HG03571 (cell line): ENCODE measurements at regions not wholly inside any gene's neighbourhood (a gene's known extent, or its start where the extent isn't known, plus 50 kb on each side); places are given as distances from the start of the nearest gene placed in this dataset.

Experiments
- ATAC-seq: cut with Tn5 transposase; IDR thresholded peaks from one replicate; pipeline ENCODE4 v1.9.1; 2021; ENCODE audit not compliant: unreplicated experiment

DNA sequence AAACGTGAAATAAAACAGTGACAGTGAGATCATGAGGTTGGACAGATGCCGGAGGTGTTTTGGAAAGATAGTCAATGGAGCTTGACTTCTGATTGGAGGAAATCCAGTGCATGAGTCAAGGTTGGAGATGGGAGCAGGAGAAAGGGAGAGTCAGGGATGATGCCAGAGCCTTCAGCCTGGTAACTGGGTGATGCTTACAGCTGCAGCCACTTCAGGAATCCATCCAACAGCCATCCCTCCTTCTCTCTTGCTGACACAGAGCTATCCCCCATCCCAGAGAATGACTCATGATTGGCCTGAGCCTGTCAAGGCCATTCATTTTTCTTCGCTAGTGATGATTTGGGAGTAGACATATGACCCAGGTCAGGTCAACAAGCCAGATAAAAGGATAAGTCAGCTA lies 112.8 kb downstream of the SAMD5 start:
- ATAC-seq: no peak

DNA sequence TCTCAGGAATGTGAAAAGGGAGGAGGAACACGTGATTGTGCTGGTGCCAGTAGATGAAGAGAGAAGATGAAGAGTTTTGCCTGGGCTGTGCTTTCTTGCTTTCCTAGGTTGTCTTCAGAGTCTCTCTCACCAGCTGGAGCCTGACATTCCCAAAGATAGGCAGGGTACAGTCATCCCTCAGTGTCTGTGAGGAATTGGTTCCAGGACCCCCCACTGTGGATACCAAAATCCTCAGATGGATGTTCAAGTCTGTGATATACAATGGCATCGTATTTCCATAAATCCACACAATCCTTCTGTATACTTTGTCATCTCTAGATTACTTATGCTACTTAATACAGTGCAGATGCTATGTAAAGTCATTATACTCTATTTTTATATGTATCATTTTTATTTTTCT lies 113.5 kb downstream of the SAMD5 start:
- no peak for ATAC-seq

DNA sequence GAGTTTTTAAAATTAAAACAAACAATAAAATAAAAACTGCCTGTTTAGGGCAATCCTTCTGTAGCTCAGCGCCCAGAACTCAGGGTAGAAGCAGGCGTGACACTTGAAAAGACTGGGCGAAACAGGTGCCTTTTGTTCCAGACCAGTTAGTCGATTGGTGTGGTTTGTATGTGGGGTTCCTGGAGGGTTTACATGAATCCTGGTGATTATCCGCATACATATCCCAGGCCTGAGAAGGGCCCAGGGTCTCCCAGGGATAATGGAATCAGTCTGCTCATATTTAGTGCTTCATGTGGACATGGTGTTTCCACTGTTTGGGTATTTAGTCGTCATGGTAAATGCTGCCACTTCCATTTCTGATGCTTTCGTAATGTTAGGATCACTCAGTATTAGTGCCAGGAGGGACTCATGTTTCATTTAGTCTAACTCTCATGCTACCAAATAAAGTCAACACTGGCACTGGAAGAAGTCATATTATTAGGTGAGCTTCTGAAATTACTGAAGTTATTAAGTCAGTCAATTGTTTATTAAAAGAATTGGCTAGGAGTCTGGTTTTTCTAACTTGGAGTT lies 116.5 kb downstream of the SAMD5 start:
- no peak for ATAC-seq

DNA sequence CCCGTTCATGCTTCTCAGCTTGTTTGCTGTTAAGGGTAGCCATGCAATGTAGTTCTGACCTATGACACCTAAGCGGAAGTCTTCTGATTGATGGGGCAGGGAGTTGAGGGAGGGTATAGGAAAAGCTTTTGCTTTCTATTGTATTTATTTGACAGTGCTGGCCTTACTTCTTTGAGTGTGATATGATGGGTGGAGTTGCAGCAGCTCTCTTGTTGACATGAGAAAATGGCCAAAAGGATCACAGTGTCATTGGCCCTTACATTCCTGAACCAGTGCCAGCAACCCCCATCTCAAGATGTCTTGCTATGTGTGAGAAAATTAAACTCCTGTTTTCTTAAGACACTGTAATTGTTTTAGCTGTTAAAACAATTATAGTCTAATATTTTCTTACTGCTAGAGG lies 117.5 kb downstream of the SAMD5 start:
- no peak for ATAC-seq

DNA sequence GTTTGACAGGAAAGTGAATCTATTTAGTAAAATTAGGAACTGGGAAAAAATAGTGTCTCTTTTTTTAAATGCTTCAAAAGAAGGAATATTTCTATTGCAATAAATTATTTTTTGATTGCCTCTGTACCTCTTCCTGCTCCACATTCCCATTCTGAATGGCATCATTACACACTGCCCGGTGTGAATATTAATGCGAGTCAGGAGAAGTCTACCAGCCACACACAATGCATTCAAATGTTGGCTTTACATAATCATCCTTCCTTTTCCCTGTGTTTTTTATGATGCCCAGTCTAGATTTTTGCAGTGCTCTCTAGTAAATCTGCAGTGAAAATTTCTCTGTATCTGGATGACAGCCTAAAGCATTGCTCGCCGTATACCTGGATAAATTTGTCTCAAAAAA lies 118.9 kb downstream of the SAMD5 start:
- no peak for ATAC-seq

DNA sequence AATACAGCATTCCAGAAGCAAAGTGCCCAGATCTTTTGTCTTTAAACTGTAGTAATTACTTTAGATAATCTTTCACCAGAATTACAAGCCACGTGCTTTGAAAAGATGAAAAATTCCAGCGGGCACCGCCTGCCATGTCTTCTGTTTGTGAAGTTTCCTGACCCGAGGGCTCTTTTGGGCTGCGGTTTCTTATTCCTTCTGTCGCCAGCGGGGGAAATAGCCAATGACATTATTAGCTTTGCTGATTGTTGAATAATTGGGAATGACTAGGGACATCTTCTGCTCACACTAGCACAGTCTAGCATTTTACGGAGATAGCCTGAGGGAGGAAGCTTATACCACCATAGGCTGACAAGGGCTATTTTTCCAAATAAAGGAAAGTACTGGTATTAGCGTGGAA lies 124.7 kb downstream of the SAMD5 start:
- ATAC-seq: no peak

DNA sequence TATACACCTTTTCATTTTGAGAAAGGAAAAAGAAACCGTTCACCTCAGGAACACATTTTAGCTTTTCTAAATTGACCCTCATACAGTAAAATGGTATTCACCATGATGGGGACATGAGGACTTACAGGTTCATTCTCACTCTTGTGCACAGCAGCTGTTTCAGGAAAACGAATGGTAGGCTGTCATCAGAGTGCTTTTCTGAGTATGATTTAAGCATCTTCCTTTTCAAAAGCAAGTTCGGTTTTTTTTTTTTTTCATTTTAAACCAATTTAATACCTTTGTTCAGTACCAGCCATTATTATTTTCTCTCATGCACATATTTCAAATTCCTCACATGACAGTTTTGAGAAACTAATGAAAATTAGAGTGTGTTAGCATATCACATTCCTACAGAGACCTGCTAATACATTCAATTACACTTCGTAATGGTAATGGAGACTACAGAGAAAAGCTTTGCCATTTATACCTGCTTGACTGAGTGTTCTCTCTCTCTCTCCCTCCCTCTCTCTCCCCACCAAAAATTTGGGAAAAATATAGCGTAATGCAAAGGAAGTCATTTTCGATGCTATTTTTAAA lies 129.2 kb downstream of the SAMD5 start:
- no peak for ATAC-seq

DNA sequence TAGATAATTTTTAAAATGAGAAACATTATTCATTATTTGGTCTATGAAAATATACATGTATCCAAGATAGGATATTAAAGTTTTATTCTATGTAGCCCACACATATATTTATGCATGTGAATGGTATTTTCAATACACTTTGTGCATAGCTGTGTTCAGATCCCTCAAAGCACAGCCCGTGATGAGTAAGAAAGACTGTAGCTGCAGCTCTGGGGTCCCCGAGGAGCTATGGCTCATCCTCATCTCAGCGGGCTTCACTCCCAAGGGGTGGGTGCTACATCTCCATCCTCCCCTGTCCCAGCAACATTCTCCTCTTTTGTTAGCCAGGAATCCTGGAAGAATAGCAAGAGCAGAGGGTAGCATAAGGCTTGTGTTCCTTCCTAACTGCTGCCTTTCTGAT lies 130.8 kb downstream of the SAMD5 start:
- ATAC-seq: no peak

DNA sequence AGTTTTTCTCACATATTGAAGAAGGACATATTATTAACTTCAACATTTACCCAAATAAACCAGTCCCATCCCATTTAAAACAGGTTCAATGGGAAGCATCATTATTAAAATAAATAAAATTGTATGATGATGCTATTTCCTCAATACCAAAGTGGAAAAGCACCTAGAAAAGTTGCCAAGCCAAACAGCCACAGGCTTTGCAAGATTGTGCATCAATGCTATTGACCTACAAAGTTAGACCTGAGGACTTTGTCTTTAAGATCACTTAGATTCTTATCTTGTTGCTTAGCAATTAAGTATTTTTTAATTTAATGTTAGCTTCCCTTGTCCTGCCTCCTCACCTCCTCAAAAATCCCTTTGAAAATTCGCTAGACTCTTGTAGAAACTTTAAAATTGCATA lies 132.1 kb downstream of the SAMD5 start:
- ATAC-seq: no peak

DNA sequence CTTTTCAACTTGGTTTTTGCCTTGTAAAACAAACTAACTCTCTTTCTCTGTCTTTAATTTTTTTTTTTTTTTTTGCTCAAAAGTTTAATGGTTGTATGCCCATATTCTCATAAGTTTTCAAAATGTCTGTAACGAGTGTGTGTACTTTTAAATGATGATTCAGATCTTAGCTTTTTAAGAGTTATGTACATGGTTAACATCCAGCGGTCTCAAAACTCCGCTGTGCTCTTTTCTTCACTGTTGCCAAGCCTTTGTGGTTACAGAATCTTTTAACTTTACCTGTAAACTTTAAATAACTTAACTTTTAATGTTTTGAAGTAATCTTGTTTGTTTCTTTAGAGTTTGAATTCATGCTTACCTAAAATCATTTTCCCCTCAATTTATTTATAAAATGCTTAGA lies 133.0 kb downstream of the SAMD5 start:
- ATAC-seq: no peak

DNA sequence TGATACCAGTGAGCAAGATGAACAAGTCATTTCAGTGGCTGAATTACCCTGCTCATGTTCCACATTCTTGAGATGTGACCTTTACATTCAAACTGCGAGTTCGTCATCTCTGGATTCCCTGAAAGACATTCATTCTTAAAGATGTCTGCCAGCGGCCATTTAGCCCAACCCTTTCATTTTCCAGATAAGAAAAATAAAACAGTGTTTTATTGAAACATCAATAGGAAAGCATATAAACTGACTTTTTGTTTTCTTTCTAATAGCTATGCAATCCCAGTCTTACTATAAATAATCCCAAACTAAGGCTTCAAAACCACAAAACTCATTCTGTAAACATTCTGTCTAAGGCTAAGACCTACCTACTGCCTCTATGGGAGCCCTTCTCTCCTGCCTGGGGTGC lies 134.0 kb downstream of the SAMD5 start:
- ATAC-seq: no peak

DNA sequence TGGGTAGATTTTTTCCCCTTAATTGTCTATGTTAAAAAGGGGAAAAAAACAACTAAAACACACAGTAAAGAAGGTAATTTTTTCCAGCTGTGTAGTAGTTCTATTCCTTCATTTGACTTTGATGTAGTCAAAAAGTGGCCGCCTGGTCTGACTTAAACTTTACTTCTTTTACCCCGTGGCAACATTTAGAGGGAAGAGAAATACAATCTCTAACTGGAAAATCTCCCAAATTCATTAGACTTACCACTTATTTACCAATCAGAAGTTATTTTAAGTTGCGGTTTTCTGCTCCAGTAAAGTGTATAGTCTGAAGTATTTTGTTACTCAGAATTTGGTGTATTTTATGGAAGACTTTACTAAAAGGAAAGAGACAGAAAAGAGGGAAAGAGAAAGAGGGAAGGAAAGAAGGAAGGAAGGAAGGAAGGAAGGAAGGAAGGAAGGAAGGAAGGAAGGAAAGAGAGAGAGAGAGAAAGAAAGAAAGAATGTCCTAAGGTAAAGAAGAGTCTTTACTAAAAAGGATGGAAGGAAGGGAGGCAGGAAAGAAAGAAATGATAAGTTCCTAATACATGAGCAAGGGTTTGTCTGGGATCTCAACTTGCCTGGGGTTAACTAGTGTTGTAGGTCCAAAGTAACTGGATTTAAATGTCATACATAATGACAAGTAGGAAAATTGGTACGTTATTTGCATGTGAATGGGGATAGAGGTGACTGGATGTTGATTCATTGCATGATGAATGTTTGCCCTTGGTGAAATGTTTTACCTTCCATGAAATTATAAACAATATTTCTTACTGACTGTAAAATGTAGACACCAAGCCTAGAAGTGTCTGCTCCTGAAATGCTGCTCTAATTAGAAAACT lies 135.1 kb downstream of the SAMD5 start:
- no peak for ATAC-seq

DNA sequence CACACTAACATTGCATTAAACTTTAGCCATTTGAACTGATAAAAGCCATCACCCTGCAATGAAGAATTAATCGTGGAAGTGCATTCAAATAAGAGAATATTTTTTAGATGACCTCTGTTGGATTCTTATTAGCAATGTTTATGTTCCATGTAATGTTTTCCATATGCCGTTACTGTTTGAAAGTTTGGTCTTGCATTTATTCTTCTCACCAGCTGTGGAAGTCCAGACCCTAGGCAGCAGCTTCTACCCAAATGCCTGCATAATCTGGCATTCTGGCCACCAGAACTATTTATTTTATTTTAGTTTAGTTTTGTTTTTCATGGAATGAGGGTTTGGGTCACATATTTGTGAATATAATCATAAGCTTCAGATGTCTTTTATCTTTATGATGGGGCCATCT lies 140.4 kb downstream of the SAMD5 start:
- no peak for ATAC-seq

DNA sequence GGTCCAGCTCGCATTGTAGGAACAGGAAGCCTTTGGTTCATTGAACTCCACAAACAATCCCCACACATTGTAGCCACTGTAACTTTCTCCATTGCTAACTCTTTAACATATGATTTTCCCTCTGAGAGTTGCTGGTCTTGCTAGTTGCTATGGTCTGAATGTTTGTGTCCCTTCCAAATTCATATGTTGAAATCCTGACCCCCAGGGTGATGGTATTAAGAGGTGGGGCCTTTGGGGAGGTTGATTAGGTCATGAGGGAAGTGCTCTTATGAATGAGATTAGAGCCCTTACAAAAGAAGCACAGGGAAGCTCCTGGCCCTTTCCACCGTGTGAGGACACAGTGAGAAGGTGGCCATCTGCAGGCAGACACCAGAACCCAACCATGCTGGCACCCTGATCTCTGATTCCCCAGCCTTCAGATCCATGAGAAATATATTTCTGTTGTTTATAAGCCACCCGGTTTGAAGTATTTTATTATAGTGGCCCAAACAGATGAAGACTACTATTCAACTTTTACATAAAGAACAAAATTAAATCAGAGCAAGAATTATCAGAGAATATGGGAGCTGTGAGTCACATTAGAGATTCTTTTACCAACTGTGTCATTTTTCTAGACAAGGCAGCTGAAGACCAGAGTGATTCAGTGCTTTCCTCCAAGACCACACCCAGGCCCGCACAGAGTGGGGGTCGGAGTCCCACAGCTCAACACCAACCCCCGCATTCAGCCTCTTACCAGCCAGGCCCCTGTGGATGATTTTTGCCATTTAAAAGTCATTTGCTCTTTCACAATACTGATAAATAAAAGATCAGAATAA lies 143.0 kb downstream of the SAMD5 start:
- no peak for ATAC-seq

DNA sequence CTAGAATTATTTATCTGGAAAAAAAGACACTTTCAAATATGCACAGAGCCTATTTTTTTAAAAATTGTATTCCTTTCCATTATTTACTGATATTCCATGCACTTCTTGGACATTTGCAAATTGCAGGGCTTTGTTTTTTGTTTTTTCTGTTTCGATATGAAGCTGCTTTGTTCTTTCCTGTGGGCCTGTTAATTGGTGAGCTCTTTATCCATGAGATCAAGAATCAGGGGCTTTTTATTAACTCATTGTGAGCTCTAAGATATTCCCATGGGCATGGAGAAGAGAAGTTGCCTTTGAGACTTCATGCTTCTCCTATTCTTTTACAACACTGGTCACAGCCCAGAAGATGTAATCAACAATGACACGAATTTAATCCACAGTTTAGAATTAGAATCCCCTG lies 145.1 kb downstream of the SAMD5 start:
- no peak for ATAC-seq

DNA sequence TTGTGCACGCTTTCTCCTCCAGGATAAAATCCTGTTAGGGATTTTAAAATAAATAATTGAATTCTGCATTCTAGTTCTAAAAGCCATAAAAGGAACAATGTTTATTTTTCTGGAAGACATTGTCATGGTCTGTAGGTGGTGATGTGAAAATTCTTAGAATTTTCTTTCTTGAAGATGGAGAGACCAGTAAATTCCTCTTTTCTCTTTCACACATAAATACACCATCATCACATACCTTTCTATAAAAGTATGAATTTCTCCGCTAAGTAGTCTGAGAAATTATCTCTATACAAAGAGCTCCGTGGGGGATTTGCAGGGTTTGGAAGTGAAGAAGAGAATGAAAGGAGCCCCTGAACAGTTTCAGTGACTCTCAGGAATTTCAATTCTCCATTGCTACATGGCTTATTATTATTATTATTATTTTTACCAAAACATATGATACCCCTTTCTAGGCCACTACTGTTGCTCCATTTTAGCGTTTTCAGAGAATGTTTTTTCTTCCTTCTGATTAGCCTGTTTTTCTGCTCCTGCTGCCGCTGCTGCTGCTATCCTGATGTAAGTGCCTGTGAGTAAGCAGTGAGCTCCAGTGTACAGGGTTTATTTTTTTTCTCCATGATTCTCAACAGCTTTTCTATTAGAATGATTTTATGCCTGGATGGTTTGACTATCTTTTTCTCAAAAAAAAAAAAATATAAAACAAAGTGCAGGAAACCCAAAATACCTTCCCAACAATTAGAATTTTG lies 145.8 kb downstream of the SAMD5 start:
- no peak for ATAC-seq

DNA sequence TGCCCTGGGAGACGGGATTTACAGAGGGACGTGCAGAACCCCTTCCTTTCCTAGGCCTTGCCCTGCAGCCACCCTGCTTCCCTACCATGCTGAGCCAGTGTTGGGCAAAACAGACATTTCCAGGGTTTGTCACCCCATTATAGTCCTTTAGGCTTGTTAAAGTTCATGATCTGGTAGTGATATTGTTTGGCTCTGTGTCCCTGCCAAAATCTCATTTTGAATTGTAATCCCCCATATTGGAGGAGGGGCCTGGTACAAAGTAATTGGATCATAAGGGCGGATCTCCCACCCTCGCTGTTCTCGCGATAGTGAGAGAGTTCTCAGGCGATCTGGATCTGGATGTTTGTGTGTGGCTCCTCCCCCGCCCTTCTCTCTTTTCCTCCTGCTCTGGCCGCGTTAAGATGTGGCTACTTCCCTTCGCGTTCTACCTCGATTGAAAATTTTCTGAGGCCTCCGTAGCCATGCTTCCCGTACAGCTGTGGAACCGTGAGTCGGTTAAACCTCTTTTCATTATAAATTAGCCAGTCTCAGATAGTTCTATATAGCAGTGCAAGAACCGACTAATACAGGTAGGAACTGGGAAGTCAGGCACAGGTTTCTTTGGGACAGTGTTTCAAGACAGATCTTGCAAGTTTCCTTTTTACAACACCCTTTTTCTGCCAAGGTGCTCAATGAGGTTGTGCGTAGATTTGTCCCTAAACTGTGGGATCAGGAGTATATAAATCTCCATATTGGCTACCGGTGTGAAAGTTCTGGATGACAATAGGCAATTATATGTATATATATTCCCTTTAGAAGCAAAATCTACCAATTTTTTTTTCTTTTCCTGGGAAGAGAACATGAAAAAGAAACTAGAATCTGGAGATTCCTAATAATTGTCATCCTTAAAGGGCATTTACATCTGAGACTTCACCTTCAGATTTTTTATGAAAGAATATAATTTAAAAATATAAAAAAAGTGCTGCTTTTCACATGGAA lies 152.1 kb downstream of the SAMD5 start:
- no peak for ATAC-seq

DNA sequence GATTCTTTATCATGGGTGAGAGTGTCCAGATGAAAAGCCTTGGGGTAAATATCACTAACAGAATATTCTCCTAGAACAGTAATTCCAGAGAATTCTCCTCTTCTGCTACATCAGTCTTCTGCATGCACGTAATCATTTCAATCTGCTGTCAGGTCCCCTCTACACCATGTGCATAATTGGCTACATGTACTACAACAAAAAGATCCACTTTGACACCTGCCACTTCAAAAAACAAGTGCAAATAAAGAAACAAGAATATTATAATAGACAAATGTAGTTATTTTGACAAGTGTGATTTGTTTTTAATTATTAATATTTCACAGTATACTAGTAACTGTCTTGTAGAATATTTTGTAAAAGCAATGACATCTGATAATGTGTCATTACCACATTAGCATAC lies 154.2 kb downstream of the SAMD5 start:
- ATAC-seq: no peak

DNA sequence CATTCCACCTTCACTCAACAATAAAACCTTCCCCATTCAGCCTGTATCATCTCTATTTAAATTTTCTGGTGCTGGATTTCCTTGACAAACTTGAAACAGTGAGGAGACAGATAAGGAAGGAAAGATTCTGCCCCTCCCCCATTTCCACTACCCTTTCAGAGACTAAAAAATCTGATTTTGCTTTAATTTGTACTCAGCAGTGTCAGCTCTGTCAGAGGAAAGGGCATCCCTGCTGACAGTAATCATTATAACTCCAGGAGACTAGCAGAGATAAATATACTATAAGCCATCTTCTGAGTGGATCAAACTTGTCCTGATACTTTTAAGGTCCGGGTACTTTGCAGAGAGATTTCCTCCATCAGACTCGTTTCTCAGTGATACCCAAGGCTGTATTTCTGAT lies 155.6 kb downstream of the SAMD5 start:
- no peak for ATAC-seq

DNA sequence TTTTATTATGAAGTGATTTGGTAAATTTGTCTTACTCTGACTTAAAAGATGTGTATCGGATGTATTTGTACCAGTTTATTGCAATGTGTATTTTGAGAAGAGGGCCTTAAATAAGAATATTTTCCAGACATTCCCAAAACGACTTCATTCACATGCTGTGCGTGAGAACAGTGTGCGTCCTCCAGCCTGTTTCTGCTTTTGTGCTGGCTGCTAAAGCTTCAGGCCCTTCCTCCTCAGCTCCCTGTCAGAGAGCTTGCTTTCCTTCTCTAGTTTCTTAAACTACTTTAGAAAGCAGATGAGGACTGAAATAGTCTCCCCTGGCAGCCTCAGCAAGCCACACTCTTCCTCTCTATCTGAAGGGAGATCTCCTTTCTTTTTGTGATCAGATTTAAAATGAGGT lies 157.8 kb downstream of the SAMD5 start:
- ATAC-seq: no peak
